ENCODE measurements at regions not wholly inside any gene's neighbourhood (a gene's known extent, or its start where the extent isn't known, plus 50 kb on each side); places are given as distances from the start of the nearest gene placed in this dataset.

DNA sequence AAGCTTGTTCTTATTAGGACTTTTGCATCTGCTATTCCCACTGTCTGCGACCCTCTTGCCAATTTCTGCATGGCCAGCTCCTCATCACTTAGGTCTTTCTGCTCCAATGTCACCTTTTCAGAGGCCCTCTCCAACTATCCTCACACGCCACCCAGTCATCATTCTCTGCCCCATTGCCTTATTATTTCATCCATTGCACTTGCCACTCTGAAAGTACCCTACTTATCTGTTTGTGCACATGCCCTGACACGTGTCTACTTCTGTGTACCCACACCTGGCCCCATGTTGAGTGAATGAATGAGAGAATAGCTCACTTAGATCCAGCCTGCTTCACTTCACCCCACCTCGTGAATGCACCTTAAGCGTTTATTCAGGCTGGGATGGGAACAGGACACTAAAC is 218.7 kb upstream of the TBX3 start:
- DNase-seq (ENCODE audit: low read depth), result no peak
- TF ChIP-seq, protein P1, sequence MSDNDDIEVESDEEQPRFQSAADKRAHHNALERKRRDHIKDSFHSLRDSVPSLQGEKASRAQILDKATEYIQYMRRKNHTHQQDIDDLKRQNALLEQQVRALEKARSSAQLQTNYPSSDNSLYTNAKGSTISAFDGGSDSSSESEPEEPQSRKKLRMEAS (IDR thresholded peaks at IDR 0.05; ENCODE audit: low read depth, low read length), result no peak
- TF ChIP-seq CTCF (IDR thresholded peaks at IDR 0.05; ENCODE audit: low read depth, low read length) (no peak), MYC (IDR thresholded peaks at IDR 0.05; ENCODE audit: low read depth, low read length) (no peak), POLR2A (IDR thresholded peaks at IDR 0.05; ENCODE audit: extremely low read depth, insufficient read length) (no peak)
- no peak overlapping the region for H3K4me3 ChIP-seq (ENCODE audit: low read depth, low read length)

DNA sequence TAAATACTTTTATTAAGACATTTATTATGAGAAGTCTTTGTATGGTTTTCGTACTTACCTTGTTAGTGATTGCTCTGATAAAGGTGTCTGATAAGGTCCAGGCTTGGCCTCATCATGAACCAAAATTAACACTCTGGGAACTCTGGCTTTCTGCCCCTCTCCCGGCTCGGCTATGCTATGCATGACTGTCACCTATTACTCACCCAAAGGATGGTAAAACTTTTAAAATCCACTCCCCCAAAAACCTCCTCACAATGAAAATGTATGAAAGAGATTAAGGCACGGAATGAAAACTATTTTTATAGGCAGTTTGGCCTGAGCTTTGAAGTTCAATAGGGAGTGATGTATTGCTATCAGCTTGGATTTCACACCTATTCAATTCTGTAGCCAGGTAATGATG is 217.3 kb upstream of the TBX3 start:
- no peak for DNase-seq (ENCODE audit: low read depth)
- H3K4me3 ChIP-seq (ENCODE audit: low read depth, low read length), result no peak overlapping the region
- TF ChIP-seq MYC (IDR thresholded peaks at IDR 0.05; ENCODE audit: low read depth, low read length) (no peak), POLR2A (IDR thresholded peaks at IDR 0.05; ENCODE audit: extremely low read depth, insufficient read length) (no peak), CTCF (IDR thresholded peaks at IDR 0.05; ENCODE audit: low read depth, low read length) (no peak)
- TF ChIP-seq, protein P1 (IDR thresholded peaks at IDR 0.05; ENCODE audit: low read depth, low read length), result no peak

- TF ChIP-seq, protein P1 (IDR thresholded peaks at IDR 0.05; ENCODE audit: low read depth, low read length), result no peak
- DNase-seq (ENCODE audit: low read depth), result no peak
Observed at GRCh38 chr12:114898159-114898558, 214.2 kb upstream of the TBX3 start.

GRCh38 chr12:114895827-114896226 is 211.9 kb upstream of the TBX3 start:
- TF ChIP-seq MYC (IDR thresholded peaks at IDR 0.05; ENCODE audit: low read depth, low read length) (no peak), CTCF (IDR thresholded peaks at IDR 0.05; ENCODE audit: low read depth, low read length) (no peak), POLR2A (IDR thresholded peaks at IDR 0.05; ENCODE audit: extremely low read depth, insufficient read length) (no peak)
- TF ChIP-seq, protein P1 (IDR thresholded peaks at IDR 0.05; ENCODE audit: low read depth, low read length), result no peak
- peak; percentile 6 for DNase-seq (ENCODE audit: low read depth)
- no peak overlapping the region for H3K4me3 ChIP-seq (ENCODE audit: low read depth, low read length)

More at GRCh38 chr12:114898159-114898558, 214.2 kb upstream of the TBX3 start:
- H3K4me3 ChIP-seq (ENCODE audit: low read depth, low read length), result no peak overlapping the region

DNA sequence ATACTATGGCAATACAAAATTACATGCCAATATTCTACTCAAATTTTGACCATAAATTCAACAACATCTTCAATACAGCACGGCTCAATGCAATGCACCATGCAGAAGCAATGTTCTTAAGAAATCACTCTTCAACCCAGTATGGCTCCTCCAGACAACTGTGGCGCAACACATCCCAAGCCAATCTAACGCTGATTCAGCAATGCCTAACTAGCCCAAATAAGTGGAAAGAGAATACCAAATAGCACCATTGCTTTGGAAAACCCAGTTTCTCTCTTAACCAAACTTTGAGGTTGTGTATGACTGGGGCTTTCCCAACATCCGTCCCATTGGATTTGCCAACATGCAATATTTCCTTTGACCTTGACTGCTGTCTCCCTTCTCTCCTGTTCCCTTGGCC is 211.1 kb upstream of the TBX3 start:
- no peak for DNase-seq (ENCODE audit: low read depth)
- TF ChIP-seq MYC (IDR thresholded peaks at IDR 0.05; ENCODE audit: low read depth, low read length), result no peak
- no peak for TF ChIP-seq POLR2A (IDR thresholded peaks at IDR 0.05; ENCODE audit: extremely low read depth, insufficient read length)
- TF ChIP-seq, protein P1 (IDR thresholded peaks at IDR 0.05; ENCODE audit: low read depth, low read length), result no peak
- TF ChIP-seq CTCF (IDR thresholded peaks at IDR 0.05; ENCODE audit: low read depth, low read length), result no peak
- H3K4me3 ChIP-seq (ENCODE audit: low read depth, low read length), result no peak overlapping the region

GRCh38 chr12:114894076-114894475 is 210.1 kb upstream of the TBX3 start:
- H3K4me3 ChIP-seq (ENCODE audit: low read depth, low read length), result no peak overlapping the region
- no peak for TF ChIP-seq CTCF (IDR thresholded peaks at IDR 0.05; ENCODE audit: low read depth, low read length)
- TF ChIP-seq, protein P1 (IDR thresholded peaks at IDR 0.05; ENCODE audit: low read depth, low read length), result no peak
- no peak for TF ChIP-seq POLR2A (IDR thresholded peaks at IDR 0.05; ENCODE audit: extremely low read depth, insufficient read length)
- no peak for TF ChIP-seq MYC (IDR thresholded peaks at IDR 0.05; ENCODE audit: low read depth, low read length)
- no peak for DNase-seq (ENCODE audit: low read depth)
